Neural progenitor cell (in vitro differentiated cells): ENCODE measurements at regions not wholly inside any gene's neighbourhood (a gene's known extent, or its start where the extent isn't known, plus 50 kb on each side); places are given as distances from the start of the nearest gene placed in this dataset.

Experiments
- DNase-seq: peaks from one replicate; pipeline ENCODE4 v3.0.0-alpha.2; 2016; ENCODE audit warnings: low spot score
- H2AFZ ChIP-seq: fragments of 200-600 bp; sonication (generic); replicated peaks from 2 replicates; pipeline ENCODE4 v1.6.1; 2016; ENCODE audit warnings: antibody characterized with exemption
- H3F3A ChIP-seq: fragments of 200-600 bp; sonication (generic); 2 replicates; pipeline ENCODE4 v1.6.1; 2016; ENCODE audit warnings: antibody characterized with exemption, low read depth
- H3K27ac ChIP-seq: fragments of 200-600 bp; sonication (generic); 2 replicates; pipeline ENCODE4 v1.5.1; 2016; ENCODE audit warnings: mild to moderate bottlenecking
- H3K27me3 ChIP-seq: fragments of 200-600 bp; sonication (generic); 2 replicates; pipeline ENCODE4 v1.6.1; 2016; ENCODE audit warnings: mild to moderate bottlenecking, moderate library complexity
- H3K36me3 ChIP-seq: fragments of 200-600 bp; sonication (generic); 2 replicates; pipeline ENCODE4 v1.5.1; 2016
- H3K4me1 ChIP-seq: fragments of 200-600 bp; sonication (generic); 2 replicates; pipeline ENCODE4 v1.6.1; 2016; ENCODE audit warnings: mixed run types
- H3K4me2 ChIP-seq: fragments of 200-600 bp; sonication (generic); 2 replicates; pipeline ENCODE4 v1.6.1; 2016
- H3K4me3 ChIP-seq: fragments of 200-600 bp; sonication (generic); 2 replicates; pipeline ENCODE4 v1.5.1; 2016
- H3K79me2 ChIP-seq: fragments of 200-600 bp; sonication (generic); 2 replicates; pipeline ENCODE4 v1.6.1; 2016; ENCODE audit warnings: low read depth
- H3K9ac ChIP-seq: fragments of 200-600 bp; sonication (generic); 2 replicates; pipeline ENCODE4 v1.6.1; 2016
- H3K9me3 ChIP-seq: fragments of 200-600 bp; sonication (generic); 2 replicates; pipeline ENCODE4 v1.5.1; 2016; ENCODE audit warnings: low read depth
- H4K20me1 ChIP-seq: fragments of 200-600 bp; sonication (generic); 2 replicates; pipeline ENCODE4 v1.6.1; 2016; ENCODE audit warnings: low read depth
- H3K27ac Mint-ChIP-seq: 3 replicates; pipeline ENCODE4 v1.8.0; 2021; ENCODE audit warnings: mixed read lengths
- H3K27me3 Mint-ChIP-seq: 2 replicates; pipeline ENCODE4 v1.8.0; 2022; ENCODE audit warnings: low read depth, mild to moderate bottlenecking, inconsistent platforms, moderate library complexity, mixed read lengths; ENCODE audit not compliant: insufficient read depth
- H3K36me3 Mint-ChIP-seq: 3 replicates; pipeline ENCODE4 v1.8.0; 2021; ENCODE audit warnings: mixed read lengths
- H3K4me1 Mint-ChIP-seq: 3 replicates; pipeline ENCODE4 v1.8.0; 2021; ENCODE audit warnings: mixed read lengths
- H3K4me3 Mint-ChIP-seq: 3 replicates; pipeline ENCODE4 v1.8.0; 2021; ENCODE audit warnings: mild to moderate bottlenecking, moderate library complexity, mixed read lengths
- H3K9me3 Mint-ChIP-seq: 3 replicates; pipeline ENCODE4 v1.8.0; 2020; ENCODE audit warnings: mixed read lengths
- CTCF ChIP-seq: fragments of 200-600 bp; sonication (generic); IDR thresholded peaks from 2 replicates; pipeline ENCODE4 v1.5.1; 2017; ENCODE audit warnings: antibody characterized with exemption, mild to moderate bottlenecking
- EZH2 ChIP-seq: fragments of 200-600 bp; sonication (generic); IDR thresholded peaks from 2 replicates; pipeline ENCODE4 v1.6.1; 2017; ENCODE audit warnings: antibody characterized with exemption, mild to moderate bottlenecking, moderate library complexity
- EZH2phosphoT487 ChIP-seq: fragments of 200-600 bp; sonication (generic); IDR thresholded peaks from 2 replicates; pipeline ENCODE4 v1.6.1; 2017; ENCODE audit warnings: antibody characterized with exemption

- Histone ChIP-seq H3K27ac (no peak overlapping the region), H3K79me2 (no peaks in the 10 kb centered on the region), H3K9me3 (no peaks in the 10 kb centered on the region), H3K4me1 (no peaks in the 10 kb centered on the region), H4K20me1 (no peaks in the 10 kb centered on the region), H3F3A (no peaks in the 10 kb centered on the region), H3K36me3 (no peaks in the 10 kb centered on the region), H3K27me3 (no peaks in the 10 kb centered on the region), H3K9ac (no peak overlapping the region), H3K4me2 (no peak overlapping the region), H3K4me3 (no peak overlapping the region), H2AFZ (no peak overlapping the region)
- Mint-ChIP-seq H3K9me3 (peaks cover 7% of the 10 kb centered on the region), H3K27ac (no peak overlapping the region), H3K4me1 (no peaks in the 10 kb centered on the region), H3K36me3 (no peaks in the 10 kb centered on the region), H3K27me3 (peaks cover 6% of the 10 kb centered on the region), H3K4me3 (no peak overlapping the region)
- no peak for DNase-seq
- no peak for TF ChIP-seq EZH2phosphoT487
- no peak for TF ChIP-seq CTCF
- TF ChIP-seq EZH2 = no peak
These were observed 82.8 kb downstream of the METRNL start for GRCh38 chr17:83162035-83162745.

DNA sequence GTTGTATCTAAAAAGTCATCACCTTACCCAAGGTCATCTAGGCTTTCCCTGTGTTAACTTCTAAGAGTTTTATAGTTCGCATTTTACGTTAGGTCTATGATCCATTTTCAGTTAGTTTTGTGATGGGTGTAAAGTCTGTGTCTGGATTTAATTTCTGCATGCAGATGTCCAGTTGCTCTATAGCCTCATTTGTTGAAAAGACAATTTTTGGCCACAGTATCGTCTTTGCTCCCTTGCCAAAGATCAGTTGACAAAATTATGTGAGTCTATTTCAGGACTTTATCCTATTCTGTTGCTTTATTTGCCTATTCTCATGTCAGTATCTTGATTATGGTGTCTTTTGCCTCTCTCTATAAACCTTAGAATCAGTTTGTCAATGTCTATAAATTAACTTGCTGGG lies 85.1 kb downstream of the METRNL start:
- no peaks in the 10 kb centered on the region for H3K9me3 ChIP-seq
- Mint-ChIP-seq H3K27me3 (peaks cover 6% of the 10 kb centered on the region), H3K27ac (no peak overlapping the region), H3K9me3 (peaks cover 9% of the 10 kb centered on the region), H3K4me1 (no peaks in the 10 kb centered on the region), H3K4me3 (no peak overlapping the region), H3K36me3 (no peaks in the 10 kb centered on the region)
- H3K4me2 ChIP-seq = no peak overlapping the region
- H3K4me1 ChIP-seq = no peaks in the 10 kb centered on the region
- no peaks in the 10 kb centered on the region for H3K36me3 ChIP-seq
- H3K9ac ChIP-seq = no peak overlapping the region
- H3K27ac ChIP-seq = no peak overlapping the region
- DNase-seq = no peak
- no peaks in the 10 kb centered on the region for H3K27me3 ChIP-seq
- H4K20me1 ChIP-seq = no peaks in the 10 kb centered on the region
- no peak overlapping the region for H3K4me3 ChIP-seq
- H2AFZ ChIP-seq = no peak overlapping the region
- TF ChIP-seq CTCF (no peak), EZH2 (no peak), EZH2phosphoT487 (no peak)
- no peaks in the 10 kb centered on the region for H3K79me2 ChIP-seq
- no peaks in the 10 kb centered on the region for H3F3A ChIP-seq

DNA sequence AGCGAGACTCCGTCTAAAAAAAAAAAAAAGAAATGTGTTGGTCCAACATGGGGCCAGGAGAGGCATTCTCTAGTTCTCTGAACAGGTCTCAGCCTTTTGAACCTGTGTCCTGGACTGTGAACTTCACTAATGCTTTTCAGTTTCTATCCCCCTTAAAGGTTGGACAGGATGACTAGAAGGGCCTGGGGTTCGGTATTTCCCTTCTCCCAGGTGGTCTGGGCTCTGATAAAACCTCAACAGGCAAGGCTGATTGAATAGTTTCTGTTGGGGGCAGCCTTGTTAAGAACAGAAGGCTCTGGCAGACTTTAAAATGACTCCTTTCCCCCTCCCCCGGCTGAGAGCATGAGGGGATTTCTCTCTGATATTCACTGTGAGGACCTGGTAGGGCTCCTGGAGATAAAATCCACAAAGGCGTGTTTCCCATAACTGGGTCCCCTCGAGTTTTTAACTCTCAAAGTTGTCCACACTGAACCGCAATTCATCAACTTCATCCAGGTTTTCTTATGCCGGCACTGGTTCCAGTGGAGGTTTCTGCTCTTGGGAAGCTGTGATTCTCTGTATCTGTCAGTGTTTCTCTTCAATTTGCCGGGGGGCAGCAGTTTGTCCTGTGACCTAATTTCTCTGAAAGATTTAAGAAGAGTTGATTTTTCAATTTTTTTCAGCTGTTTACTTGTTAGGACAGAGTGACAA lies 91.3 kb downstream of the METRNL start:
- peak overlapping the region; percentile 15 for H3K27ac Mint-ChIP-seq
- H3K79me2 ChIP-seq = no peaks in the 10 kb centered on the region
- no peaks in the 10 kb centered on the region for H3F3A ChIP-seq
- H3K36me3 Mint-ChIP-seq = no peaks in the 10 kb centered on the region
- H3K4me1 Mint-ChIP-seq = peaks cover 17% of the 10 kb centered on the region
- H3K36me3 ChIP-seq = no peaks in the 10 kb centered on the region
- H3K9me3 Mint-ChIP-seq = peaks cover 4% of the 10 kb centered on the region
- H3K4me3 ChIP-seq = no peak overlapping the region
- H2AFZ ChIP-seq = peak overlapping the region; percentile 48
- no peak overlapping the region for H3K9ac ChIP-seq
- H3K27me3 ChIP-seq = no peaks in the 10 kb centered on the region
- H3K27me3 Mint-ChIP-seq = peaks cover 4% of the 10 kb centered on the region
- H3K9me3 ChIP-seq = no peaks in the 10 kb centered on the region
- no peak overlapping the region for H3K4me3 Mint-ChIP-seq
- H3K4me2 ChIP-seq = no peak overlapping the region
- H3K27ac ChIP-seq = no peak overlapping the region
- TF ChIP-seq EZH2 = no peak
- no peak for TF ChIP-seq CTCF
- TF ChIP-seq EZH2phosphoT487 = no peak
- no peak for DNase-seq
- H3K4me1 ChIP-seq = peaks cover 17% of the 10 kb centered on the region
- no peaks in the 10 kb centered on the region for H4K20me1 ChIP-seq
